Common myeloid progenitor, CD34-positive (primary cell): ENCODE measurements at regions not wholly inside any gene's neighbourhood (a gene's known extent, or its start where the extent isn't known, plus 50 kb on each side); places are given as distances from the start of the nearest gene placed in this dataset.

Experiments used
- CTCF ChIA-PET: fragments of 350-600 bp; sonication (Branson Sonifier 250); formaldehyde crosslinking; loops from one replicate; lab custom pipeline; 2021; ENCODE audit warnings: antibody characterized with exemption; lab: Charles Lee
- POLR2A ChIA-PET: fragments of 350-600 bp; sonication (Branson Sonifier 250); formaldehyde crosslinking; loops from one replicate; lab custom pipeline; 2021; ENCODE audit warnings: antibody characterized with exemption; lab: Charles Lee
- DNase-seq, 3 donors: peaks; one replicate each; pipeline versions ENCODE4 v3.0.0 to v3.0.0-alpha.2; 2013
- H3K27ac ChIP-seq, 2 experiments: 1 replicate in 1 of 2; 2 replicates in 1 of 2; pipeline ENCODE4 v1.7.0; 2013; ENCODE audit warnings: inconsistent platforms in 2 of 2, low read length in 2 of 2, mild to moderate bottlenecking in 2 of 2, low read depth in 1 of 2, moderate library complexity in 1 of 2; ENCODE audit not compliant: severe bottlenecking in 2 of 2, insufficient read depth in 1 of 2, poor library complexity in 1 of 2
- H3K27me3 ChIP-seq, 5 experiments: replicated peaks in 2 of 5; 1 replicate in 3 of 5; 2 replicates in 2 of 5; pipeline versions ENCODE4 v1.6.1 to v1.7.0; 2013; ENCODE audit warnings: low read length in 4 of 5, mild to moderate bottlenecking in 2 of 5, moderate library complexity in 2 of 5, inconsistent platforms in 1 of 5; ENCODE audit not compliant: insufficient read depth in 5 of 5, control insufficient read depth in 4 of 5
- H3K36me3 ChIP-seq, 4 experiments: 1 replicate in 2 of 4; 2 replicates in 2 of 4; pipeline versions ENCODE4 v1.6.1 to v1.7.0; 2013; ENCODE audit warnings: low read length in 3 of 4, control low read depth in 1 of 4, mild to moderate bottlenecking in 1 of 4; ENCODE audit not compliant: control insufficient read depth in 4 of 4, insufficient read depth in 4 of 4
- H3K4me1 ChIP-seq, 4 experiments: 1 replicate in 3 of 4; 2 replicates in 1 of 4; pipeline versions ENCODE4 v1.6.1 to v1.7.1; 2013; ENCODE audit warnings: low read length in 3 of 4, mild to moderate bottlenecking in 3 of 4, control low read depth in 1 of 4, inconsistent platforms in 1 of 4, moderate library complexity in 1 of 4; ENCODE audit not compliant: control insufficient read depth in 4 of 4, insufficient read depth in 4 of 4; ENCODE audit errors: control extremely low read depth in 1 of 4
- H3K4me3 ChIP-seq, 7 experiments: 1 replicate in 4 of 7; 2 replicates in 3 of 7; pipeline versions ENCODE4 v1.5.1 to v1.7.0; 2013; ENCODE audit warnings: mild to moderate bottlenecking in 7 of 7, low read length in 6 of 7, moderate library complexity in 6 of 7, inconsistent platforms in 2 of 7, low read depth in 2 of 7, control low read depth in 1 of 7; ENCODE audit not compliant: insufficient read depth in 4 of 7, control insufficient read depth in 1 of 7; ENCODE audit errors: extremely low read depth in 1 of 7
- H3K9me3 ChIP-seq, 5 experiments: 1 replicate in 4 of 5; 2 replicates in 1 of 5; pipeline versions ENCODE4 v1.6.1 to v1.7.1; 2013; ENCODE audit warnings: low read length in 4 of 5, mild to moderate bottlenecking in 2 of 5, inconsistent platforms in 1 of 5, low read depth in 1 of 5, moderate library complexity in 1 of 5; ENCODE audit not compliant: control insufficient read depth in 4 of 5, insufficient read depth in 2 of 5; ENCODE audit errors: control extremely low read depth in 1 of 5
- WGBS: methylation state at CpG from one replicate; pipeline ENCODE4 v1.1.5; 2013; ENCODE audit not compliant: insufficient coverage; 5-methylcytosine and 5-hydroxymethylcytosine counted together

DNA sequence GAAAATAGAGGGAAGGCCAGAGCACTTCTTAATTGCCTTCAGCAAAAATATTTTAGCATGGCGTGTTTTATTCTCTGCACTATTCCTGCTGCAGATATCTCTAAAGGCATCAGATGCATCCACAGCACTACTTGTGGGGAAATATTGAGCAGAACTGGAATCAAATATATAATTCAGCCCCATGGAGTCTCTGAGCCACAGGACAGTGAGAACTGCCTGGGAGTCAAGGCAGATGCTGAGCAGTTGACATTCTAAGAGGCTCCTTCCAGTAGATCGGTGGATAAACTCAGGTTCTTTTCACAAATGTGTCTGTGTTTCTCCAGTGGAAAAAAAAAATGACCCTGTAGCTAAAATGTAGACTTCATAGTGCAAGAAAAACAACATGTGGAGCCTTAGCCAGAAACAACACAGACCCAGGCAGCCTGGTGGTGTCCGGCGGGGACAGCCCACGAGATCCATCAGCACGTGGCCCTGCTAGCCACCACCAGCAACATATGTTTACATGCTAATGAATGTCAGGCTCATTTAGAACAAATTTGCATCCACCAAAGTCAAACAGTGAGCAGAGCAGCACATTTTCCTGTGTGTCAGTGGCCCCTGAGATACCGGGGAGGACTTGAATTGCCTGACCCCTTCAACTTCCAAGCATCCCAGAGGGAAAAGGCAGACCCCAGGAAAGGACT is 123.3 kb upstream of the PFKP start:
- no peaks in the 10 kb centered on the region for H3K9me3 ChIP-seq
- no peaks in the 10 kb centered on the region for H3K36me3 ChIP-seq
- no peaks in the 10 kb centered on the region for H3K4me1 ChIP-seq
- no peak for DNase-seq
- H3K27me3 ChIP-seq: peaks cover 0 to 14% (median 0%) of the 10 kb centered on the region in 5 experiments
- H3K4me3 ChIP-seq: no peak overlapping the region
- 98% methylated on average over 5 of the region's 7 CpGs for WGBS
- ChIA-PET POLR2A (no interaction called here), CTCF (interaction anchor here (1.2 kb wide), 2 partner anchors 18 to 38 kb away, joined by 3 read pairs; no protein-coding TSS in a partner anchor)
- H3K27ac ChIP-seq: no peak overlapping the region

DNA sequence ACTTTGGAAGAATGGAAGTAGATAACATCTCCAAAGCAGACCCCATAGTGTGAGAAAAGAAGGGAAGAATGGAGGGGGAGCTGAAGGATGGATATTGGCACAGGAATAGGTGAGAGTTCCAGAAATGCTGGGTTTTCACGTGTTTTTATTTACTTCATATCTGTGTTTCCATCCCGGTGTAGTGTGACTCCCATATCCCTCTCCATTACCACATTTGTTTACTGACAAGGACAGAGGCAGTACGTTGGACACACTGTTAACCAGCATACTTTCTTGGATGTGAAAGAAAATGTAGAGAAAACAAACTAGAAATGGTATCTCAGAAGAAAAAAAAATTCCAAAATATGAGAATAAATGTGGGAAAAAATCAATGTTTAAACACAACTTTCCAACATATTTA is 124.4 kb upstream of the PFKP start:
- Histone ChIP-seq H3K27ac (no peak overlapping the region), H3K27me3 (peaks cover 0 to 14% (median 0%) of the 10 kb centered on the region in 5 experiments), H3K4me3 (no peak overlapping the region), H3K9me3 (no peaks in the 10 kb centered on the region), H3K4me1 (no peaks in the 10 kb centered on the region), H3K36me3 (no peaks in the 10 kb centered on the region)
- CTCF ChIA-PET: interaction anchor here (1.2 kb wide), 2 partner anchors 17 to 39 kb away, joined by 3 read pairs; no protein-coding TSS in a partner anchor
- POLR2A ChIA-PET: no interaction called here
- no peak for DNase-seq
- WGBS: no CpG with 5 or more reads among the region's 3 CpGs

DNA sequence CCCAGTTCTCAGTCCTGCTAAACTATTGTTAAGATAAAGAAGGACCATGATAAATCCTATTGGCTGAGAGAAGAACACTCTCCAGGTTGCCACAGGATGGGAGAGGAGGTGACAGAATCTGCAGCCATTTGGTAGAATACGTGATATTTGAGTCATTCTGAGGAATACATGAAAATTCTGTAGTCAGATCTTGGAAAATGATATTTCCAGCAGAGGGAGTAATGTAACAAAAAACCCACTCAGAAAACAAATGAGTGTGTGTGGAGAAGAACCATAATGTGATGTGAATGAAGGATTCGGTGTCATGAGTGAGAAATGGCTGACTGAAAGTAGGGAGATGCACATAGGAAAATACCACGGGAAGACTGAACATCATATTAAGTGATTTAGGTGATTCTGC is 128.5 kb upstream of the PFKP start:
- H3K27ac ChIP-seq: no peak overlapping the region
- H3K27me3 ChIP-seq: peaks cover 0 to 19% (median 0%) of the 10 kb centered on the region in 5 experiments
- no peaks in the 10 kb centered on the region for H3K36me3 ChIP-seq
- H3K4me3 ChIP-seq: no peak overlapping the region
- H3K9me3 ChIP-seq: no peaks in the 10 kb centered on the region
- H3K4me1 ChIP-seq: peaks cover 0 to 9% (median 3%) of the 10 kb centered on the region in 4 experiments
- POLR2A ChIA-PET: no interaction called here
- WGBS: 100% methylated on average over 2 of the region's 3 CpGs
- no peak for DNase-seq
- CTCF ChIA-PET: no interaction called here

DNA sequence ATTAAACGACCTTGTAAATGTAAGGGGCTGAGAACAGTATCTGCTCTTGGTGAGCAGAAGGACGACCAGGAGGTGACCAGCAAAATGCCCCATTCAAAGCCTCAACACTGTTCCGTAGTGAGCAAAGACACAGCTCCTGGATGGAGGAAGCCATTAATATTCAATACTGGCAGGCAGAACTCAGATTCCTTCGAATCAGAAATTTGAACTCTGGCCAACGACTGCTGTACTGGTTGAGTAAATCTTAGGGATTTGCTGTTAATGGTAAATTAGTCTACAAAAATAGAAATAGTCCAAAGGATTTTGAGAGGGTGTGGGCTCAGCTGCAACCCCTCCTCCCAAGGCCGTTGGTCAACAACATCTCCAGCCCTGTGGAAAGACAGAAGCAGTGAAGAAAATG is 130.5 kb upstream of the PFKP start:
- ChIA-PET CTCF (interaction anchor here (1.0 to 1.7 kb wide), 2 partner anchors 8 to 107 kb away, joined by 4 to 5 read pairs; no protein-coding TSS in a partner anchor), POLR2A (no interaction called here)
- Histone ChIP-seq H3K27me3 (peaks cover 0 to 12% (median 0%) of the 10 kb centered on the region in 5 experiments), H3K36me3 (no peaks in the 10 kb centered on the region), H3K27ac (no peak overlapping the region), H3K4me1 (peaks cover 0 to 9% (median 4%) of the 10 kb centered on the region in 4 experiments), H3K9me3 (no peaks in the 10 kb centered on the region), H3K4me3 (no peak overlapping the region)
- 68% methylated on average over 6 of the region's 6 CpGs for WGBS
- DNase-seq: no peak

DNA sequence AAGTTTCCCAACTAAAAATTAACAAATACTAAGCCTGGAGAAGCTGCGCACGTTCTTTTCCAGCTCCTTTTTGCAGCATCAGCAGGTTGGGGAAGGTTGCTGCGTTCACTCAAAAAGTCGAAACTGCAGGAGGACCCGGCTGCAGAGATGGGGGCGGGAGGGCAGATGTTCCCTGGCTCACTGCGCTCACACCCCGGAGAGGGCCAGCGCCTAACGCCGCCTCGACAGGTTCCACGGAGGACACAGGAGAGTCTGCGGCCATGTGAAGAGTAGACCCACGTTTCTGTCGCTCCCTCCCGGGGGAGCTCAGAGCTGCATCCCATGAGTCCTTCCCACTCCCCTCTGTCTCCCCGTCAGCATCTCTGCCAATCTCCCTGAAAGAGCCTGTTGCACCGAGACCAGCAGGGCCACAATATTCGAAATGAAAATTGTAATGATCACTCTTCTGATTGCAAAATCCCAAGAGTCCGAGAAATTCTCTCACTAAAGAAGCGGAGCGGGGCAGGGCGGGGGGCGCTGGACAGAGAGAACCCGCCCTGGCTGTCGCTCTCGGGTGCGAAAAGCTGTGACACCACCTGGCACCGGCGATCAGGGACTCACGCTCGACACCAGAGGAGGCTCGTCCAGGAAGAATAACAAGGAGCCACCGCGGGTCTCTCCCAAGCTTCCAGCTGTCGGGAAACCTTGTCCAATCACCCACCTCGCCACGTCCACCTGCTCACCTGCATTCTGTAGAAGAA is 131.5 kb upstream of the PFKP start:
- 82% methylated on average over 39 of the region's 39 CpGs for WGBS
- H3K4me1 ChIP-seq: peaks cover 0 to 9% (median 4%) of the 10 kb centered on the region in 4 experiments
- H3K27me3 ChIP-seq: peaks cover 0 to 12% (median 0%) of the 10 kb centered on the region in 5 experiments
- no peak overlapping the region for H3K27ac ChIP-seq
- no peak overlapping the region for H3K4me3 ChIP-seq
- DNase-seq: no peak
- ChIA-PET POLR2A (no interaction called here), CTCF (interaction anchor here (1.0 to 1.7 kb wide), 2 partner anchors 7 to 10 kb away, joined by 3 to 5 read pairs; no protein-coding TSS in a partner anchor)
- no peaks in the 10 kb centered on the region for H3K36me3 ChIP-seq
- H3K9me3 ChIP-seq: no peaks in the 10 kb centered on the region

DNA sequence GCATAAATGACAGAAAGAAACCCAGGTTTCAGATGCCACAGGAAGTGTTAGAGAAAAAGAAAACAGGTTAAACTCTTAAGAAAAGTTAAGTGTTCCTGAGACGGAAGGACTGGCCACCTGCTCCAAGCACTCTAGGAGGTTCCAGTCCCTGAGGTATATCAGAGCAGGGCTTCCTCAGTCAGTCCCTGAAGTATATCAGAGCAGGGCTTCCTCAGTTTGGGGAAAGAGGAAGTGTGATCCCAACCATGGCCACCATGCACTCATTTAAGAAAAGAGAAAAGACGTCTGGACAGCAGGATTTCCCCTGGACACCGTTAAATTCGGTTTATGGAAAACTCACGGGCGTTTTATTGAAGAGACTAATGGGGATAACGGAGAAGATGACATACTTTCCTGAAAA is 133.4 kb upstream of the PFKP start:
- Histone ChIP-seq H3K4me3 (no peak overlapping the region), H3K9me3 (no peaks in the 10 kb centered on the region), H3K27me3 (peaks cover 0 to 8% (median 0%) of the 10 kb centered on the region in 5 experiments), H3K4me1 (peaks cover 0 to 9% (median 4%) of the 10 kb centered on the region in 4 experiments), H3K36me3 (no peaks in the 10 kb centered on the region), H3K27ac (no peak overlapping the region)
- 74% methylated on average over 7 of the region's 7 CpGs for WGBS
- ChIA-PET POLR2A (no interaction called here), CTCF (no interaction called here)
- DNase-seq: peak in 2 of 3 donors; percentile 35 to 56

DNA sequence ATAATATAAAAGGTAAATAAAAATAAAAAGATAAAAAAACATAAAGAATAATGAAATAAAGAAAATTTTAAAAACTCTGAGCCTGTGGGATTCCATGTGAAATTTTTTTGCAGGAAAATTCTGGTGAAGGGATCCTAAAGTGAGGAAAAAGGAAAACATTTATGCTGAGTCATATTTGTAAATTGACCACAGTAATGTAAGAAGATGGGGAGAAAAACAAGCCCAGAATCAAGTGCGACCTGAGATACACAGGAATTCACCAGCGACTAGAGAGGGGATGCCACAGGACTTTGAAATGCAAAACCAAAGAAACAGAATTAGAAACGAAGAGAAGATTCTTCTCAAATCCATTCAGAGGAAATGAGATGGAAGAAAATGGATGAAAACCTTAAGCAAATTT is 133.8 kb upstream of the PFKP start:
- CTCF ChIA-PET: no interaction called here
- POLR2A ChIA-PET: no interaction called here
- H3K27ac ChIP-seq: no peak overlapping the region

More for the DNA sequence above, 133.8 kb upstream of the PFKP start:
- peaks cover 0 to 8% (median 0%) of the 10 kb centered on the region in 5 experiments for H3K27me3 ChIP-seq
- WGBS: 40% methylated on average over 1 of the region's 3 CpGs
- peaks cover 0 to 9% (median 4%) of the 10 kb centered on the region in 4 experiments for H3K4me1 ChIP-seq
- H3K4me3 ChIP-seq: no peak overlapping the region
- no peak for DNase-seq
- no peaks in the 10 kb centered on the region for H3K36me3 ChIP-seq
- H3K9me3 ChIP-seq: no peaks in the 10 kb centered on the region
